Fibroblast of skin of scalp (primary cell): ENCODE measurements at regions not wholly inside any gene's neighbourhood (a gene's known extent, or its start where the extent isn't known, plus 50 kb on each side); places are given as distances from the start of the nearest gene placed in this dataset.
"Not testable (repeated sequence)": the region's sequence is repeated elsewhere in the genome, so short reads cannot be mapped to it uniquely, and the experiment has no call there.

Experiments used
- DNase-seq: peaks from one replicate; pipeline ENCODE4 v3.0.0-alpha.2; 2013

GRCh38 chr5:130555429-130555828, 609.6 kb downstream of the HINT1 start:
- DNase-seq, result no peak

DNA sequence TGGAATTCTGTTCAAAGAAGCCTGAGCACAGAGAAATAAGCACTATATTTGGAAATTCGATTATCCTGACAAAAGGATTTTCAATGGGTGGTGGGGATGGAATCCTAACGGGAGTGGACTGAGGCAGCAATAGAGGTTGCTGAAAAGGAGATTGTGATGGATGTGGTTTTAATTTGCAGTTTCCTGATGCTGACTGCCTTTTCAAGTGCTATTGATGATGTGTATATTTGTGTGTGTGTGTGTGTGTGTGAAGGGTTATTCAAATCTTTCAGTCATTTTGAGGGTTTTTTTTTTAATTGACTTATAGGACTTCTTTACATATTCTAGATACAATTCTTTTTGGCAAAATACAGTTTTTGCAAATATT, 614.5 kb downstream of the HINT1 start:
- DNase-seq, result no peak

DNA sequence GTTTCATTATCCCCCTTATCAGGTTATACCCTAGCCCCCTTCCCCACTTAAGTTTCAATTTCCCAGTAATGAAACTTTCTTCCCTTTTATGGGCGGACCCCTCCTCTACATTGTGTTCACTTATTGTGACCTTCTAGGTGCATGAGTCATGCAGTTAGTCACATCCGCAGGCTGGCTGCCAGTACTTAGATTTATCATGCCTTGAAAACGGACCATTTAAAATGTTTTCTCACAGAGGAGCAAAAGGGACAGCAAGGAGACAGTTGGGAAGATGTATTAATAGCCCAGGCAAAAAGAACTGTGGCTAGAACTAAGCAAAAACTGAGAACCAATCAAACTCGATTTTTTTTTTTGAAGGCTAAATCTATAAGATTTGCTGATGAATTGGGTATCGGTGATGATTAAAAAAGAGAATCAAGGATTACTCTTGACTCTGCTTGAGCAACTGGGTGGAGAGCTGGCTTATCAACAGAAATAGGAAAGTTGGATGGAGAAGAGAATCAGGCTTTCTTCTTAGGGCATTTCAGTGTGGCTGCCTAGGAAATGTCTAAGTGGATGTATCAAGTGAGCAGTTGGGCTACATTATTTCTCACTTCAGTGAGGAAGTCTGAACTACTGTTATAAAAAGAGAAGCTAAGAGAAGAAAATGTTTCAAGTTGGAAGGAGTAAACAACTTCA, 615.0 kb downstream of the HINT1 start:
- peak; percentile 75 for DNase-seq

GRCh38 chr5:130546211-130546610, 618.8 kb downstream of the HINT1 start:
- DNase-seq, result no peak

DNA sequence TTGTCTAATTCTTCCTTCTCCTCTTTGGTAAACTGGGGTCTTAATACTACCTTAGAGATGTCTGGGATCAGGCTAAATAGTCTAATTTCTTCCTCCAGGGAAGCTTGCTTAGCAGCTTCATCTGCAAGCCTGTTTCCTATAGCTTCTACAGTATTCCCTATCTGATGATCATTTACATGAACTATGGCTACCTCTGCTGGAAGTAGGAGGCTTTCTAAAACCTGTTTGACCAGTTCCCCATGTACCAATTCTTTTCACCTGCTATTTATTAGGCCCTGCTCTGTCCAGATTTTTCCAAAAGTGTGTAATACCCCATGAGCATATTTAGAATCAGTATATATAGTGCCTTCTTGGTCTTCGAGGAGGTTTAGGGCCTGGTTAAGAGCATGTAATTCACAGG, 619.8 kb downstream of the HINT1 start:
- no peak for DNase-seq

DNA sequence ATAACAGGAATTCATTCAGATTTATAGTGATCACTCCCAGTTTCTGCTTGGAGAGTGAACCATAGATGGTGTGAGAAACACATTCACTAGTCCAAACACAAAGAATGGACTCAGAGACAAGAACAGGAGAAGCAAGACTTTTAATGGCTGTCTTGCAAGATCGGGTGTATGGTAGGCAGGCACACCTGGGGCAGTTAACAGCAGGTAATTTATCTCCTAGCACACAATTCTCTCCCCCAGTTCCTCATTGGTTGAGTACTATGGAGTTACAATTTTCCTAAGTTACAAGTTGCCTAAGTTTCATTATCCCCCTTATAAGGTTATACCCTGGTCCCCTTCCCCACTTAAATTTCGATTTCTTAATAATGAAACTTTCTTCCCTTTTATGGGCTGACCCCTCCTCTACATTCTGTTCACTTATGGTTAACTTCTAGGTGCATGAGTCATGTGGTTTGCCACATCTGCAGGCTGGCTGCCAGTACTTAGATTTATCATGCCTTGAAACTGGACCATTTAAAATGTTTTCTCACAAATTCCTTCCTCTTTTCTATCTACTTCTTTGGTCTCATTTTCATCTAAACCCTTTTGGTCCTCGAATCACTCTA, 623.3 kb downstream of the HINT1 start:
- peak; percentile 77 for DNase-seq

- DNase-seq, result no peak
These were observed 628.4 kb downstream of the HINT1 start for GRCh38 chr5:130536691-130537090.

DNA sequence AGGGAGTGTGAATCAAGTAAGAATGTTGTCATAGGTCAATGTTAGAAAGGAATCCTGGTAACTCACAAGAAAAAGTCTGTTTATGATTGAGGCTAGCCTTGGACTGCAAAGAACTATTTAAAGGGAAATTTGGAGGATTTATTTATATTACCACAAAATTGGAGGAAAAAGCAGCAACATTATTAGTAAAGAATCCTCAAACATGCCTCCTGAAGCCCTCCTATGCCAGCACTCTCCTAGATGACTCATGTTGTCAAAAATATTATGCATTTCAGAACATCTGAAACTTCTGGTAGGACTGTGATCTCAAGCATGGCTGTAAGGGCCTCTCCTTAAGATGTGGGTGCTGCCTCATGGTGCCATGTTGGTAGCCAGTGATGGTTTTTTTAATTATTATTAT, 628.5 kb downstream of the CHSY3 start:
- peak; percentile 35 for DNase-seq

DNA sequence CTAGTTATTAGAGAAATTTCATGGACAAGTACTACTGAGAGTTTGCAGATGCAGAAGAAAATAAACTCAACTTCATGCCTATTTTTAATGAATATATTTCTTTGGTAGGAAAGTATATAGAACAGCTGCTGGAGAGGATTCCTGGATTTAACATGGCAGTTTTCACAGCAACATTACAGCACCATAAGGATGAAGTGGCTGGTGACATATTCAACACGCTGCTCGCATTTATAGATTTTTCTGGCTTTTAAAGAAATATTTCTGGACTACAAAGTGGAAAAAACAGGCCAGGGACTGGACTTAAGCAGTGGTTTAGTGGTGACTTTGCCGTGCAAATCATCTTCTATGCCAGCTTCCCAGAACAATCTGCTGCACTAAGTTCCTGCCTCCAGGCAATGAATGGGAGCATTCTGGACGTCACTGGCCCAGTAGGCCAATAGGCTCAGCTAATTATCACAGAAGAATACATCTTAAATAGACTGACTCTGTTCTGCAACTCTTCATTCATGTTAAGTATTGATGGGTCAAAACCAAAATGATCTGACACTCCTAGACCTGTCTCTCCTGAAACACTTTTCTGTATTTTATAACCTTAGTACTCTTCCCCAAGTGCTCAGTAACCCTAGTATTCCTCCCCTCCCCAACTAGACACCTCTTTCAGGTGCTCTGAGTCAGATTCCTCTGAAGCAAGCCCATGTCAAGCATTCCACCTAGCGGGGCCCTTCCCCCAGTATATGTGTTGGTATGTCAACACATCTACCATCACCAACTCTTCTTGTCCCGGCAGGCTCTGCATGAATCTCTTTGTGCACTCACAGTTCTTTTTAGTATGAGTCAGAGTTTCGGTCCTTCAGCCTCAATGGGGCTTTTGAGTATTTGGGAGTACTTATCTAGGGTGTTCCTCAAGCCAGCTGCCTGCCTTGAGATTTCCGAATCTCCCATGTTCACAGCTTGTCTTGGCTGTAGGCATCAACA, 625.5 kb downstream of the CHSY3 start:
- no peak for DNase-seq

- no peak for DNase-seq
These were observed 624.8 kb downstream of the CHSY3 start for GRCh38 chr5:130529111-130529510.

DNA sequence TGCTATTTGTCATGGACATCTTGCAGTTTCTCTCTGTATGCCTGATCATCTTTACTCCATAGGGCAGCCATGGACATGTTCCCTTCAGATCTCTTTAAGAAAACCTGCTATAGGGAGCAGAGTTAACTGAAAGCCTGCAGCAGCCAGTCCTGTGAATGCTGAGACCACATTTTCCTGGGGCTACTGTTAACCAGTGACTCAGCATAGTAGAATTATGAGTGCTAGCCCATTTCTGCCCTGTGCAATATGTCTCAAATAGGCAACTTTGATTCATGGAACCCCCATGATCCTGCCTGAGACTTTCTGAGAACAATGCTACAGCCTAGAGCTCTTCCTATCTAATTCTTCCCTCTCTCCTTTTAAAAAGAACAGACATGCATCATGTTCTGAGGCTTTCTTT, 624.2 kb downstream of the CHSY3 start:
- DNase-seq, result peak; percentile 65

DNA sequence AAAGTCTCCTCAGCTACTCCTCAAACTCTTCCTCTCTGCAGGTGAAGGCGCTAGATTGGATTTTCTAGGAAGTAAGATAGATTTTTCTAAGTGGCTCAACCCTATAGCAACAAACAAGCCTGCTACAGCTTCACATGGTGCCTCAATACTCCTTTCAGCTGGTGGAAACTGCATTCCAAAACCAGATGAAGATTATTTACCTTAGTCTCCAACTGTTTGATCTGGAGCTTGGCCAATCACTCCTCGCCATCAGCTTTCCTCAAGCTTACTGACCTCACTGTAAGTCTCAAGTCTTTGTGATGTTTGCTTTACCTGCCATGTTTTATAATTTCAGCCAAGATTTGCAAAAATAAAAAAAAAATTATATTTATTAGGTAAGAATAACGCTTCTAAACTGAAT, 622.4 kb downstream of the CHSY3 start:
- DNase-seq, result peak; percentile 47

- peak; percentile 22 for DNase-seq
These were observed 615.9 kb downstream of the CHSY3 start for GRCh38 chr5:130520211-130520610.

DNA sequence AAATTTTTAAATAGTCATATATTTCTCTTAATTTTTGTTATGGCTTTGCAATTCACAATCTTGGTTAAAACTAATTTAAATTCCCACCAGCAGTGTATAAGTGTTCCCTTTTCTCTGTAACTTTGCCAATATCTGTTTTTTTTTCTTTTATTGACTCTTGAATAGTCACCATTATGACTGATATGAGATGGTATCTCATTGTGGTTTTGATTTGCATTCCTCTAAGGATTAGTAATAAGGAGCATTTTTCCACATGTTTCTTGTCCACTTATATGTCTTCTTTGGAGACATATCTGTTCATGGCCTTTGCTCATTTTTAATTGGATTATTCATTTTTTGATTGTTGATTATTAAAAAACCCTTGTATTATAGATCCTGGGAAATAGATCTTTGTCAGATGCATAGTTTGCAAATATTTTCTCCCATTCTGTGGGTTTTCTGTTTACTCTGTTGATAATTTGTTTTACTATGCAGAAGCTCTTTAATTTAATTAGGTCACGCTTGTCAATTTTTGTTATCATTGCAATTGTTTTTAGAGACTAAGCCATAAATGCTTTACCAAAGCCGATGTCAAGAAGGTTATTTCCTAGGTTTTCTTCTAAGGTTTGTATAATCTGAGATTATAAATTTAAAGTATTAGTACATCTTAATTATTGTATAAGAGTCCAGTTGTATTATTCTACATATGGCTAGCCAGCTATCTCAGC, 610.9 kb downstream of the CHSY3 start:
- peak; percentile 90 for DNase-seq

GRCh38 chr5:130502702-130503101, 598.4 kb downstream of the CHSY3 start:
- no peak for DNase-seq

- DNase-seq, result no peak
These were observed 597.0 kb downstream of the CHSY3 start for GRCh38 chr5:130501151-130501865.

DNA sequence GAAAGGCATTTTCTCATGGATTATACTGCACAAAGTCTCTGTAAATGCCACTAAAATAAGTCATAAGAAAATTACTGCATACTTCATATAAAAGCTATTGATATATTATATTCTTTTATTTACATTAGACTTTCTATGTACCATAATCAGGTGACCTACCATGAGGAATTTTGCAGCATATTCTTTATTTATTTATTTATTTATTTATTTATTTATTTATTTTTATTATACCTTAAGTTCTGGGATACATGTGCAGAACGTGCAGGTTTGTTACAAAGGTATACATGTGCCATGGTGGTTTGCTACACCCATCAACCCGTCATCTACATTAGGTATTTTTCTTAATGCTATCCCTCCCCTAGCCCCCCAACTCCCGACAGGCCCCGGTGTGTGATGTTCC, 596.2 kb downstream of the CHSY3 start:
- not testable (repeated sequence) for DNase-seq

DNA sequence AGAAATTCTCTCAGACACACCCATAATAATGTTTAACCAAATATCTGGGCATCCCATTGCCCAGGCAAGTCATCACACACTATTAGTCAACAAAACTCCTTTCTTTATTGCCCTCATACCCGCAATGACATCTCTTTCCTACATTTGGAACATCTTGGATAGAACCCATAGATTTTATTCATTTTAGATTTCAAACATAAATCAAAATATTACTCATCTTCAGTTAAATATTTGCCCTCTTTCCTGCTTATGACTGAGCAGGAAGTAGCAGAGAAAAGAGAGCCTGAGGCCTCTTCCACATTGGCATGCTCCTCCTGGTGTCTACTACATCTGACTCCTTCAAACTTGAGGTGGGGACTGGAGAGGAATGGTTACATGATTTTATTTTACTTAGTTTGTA, 592.0 kb downstream of the CHSY3 start:
- DNase-seq, result peak; percentile 11

DNA sequence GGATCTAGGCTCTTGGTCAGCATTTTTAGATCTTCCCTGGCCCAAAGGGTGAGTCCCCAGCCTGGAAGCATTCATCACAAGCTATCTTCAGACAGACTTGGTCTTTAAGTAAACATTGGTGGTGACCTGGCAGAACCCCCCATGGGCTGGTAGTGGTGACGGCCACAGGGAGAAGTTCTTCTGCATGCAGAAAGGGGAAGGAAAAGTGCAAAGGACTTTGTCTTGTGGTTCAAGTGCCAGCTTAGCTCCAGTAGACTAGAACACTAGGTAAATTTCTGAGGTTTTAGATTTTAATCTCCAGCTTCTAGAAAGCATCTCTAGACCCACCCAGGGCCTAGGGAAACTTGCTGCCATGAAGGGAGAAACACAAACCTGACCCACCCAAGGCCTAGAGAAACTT, 584.0 kb downstream of the CHSY3 start:
- DNase-seq, result no peak

DNA sequence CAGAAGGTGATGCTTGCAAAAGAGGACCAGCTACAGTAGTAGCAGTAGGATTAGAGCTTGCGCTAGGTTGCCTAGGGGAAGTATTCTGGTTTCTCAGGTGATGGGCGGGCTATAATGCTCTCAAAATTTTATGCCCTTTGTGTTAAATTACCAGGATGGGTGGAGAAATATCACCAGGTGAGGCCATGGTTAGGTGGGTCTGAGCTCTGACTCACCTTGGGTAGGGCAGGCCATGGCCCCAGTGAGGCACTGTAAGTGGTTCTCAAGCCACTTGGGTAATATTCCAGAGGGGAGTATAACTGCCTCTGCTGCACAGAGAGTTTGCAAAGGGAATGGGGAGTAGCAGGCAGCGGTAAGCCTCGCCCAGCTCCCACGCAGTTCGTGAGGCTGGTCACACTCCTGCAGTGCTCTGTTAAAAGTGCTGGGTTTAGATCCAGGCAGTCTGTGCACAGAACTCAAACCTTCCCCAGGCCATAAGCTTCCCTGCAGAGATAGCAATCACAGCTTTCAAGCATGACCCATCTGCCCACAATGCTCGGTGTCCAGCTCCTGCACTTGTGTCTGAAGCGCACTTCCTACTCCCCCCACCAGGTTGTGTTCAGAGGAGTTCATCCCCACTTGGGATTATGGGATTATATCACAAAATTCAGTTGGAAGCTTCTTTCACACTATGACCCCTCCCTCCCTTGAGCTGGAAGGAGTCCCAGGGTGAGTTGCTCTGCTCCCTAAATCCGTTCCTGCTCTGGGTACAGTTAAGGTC, 575.0 kb downstream of the CHSY3 start:
- DNase-seq, result no peak

GRCh38 chr5:130476325-130476724, 572.1 kb downstream of the CHSY3 start:
- DNase-seq, result no peak
